Esophagus squamous epithelium (tissue), 5 donors: ENCODE measurements at regions not wholly inside any gene's neighbourhood (a gene's known extent, or its start where the extent isn't known, plus 50 kb on each side); places are given as distances from the start of the nearest gene placed in this dataset.

ENCODE experiments used
- DNase-seq: peaks from one replicate; lab custom pipeline; 2025; lab: John Stamatoyannopoulos, UW
- H3K27ac ChIP-seq, 4 donors: fragments of 200-600 bp; sonication (generic); one replicate each; pipeline ENCODE4 v1.5.1; 2016 to 2019; ENCODE audit warnings: mild to moderate bottlenecking in 1 of 4
- H3K27me3 ChIP-seq, 4 donors: fragments of 200-600 bp; sonication (generic); 1 replicate in 3 of 4; 2 replicates in 1 of 4; pipeline versions ENCODE4 v1.5.1 to v1.6.0; 2017 to 2021; ENCODE audit warnings: antibody characterized with exemption in 1 of 4
- H3K36me3 ChIP-seq, 3 donors: fragments of 200-600 bp; sonication (generic); one replicate each; pipeline ENCODE4 v1.5.1; 2016 to 2019
- H3K4me1 ChIP-seq, 3 donors: fragments of 200-600 bp; sonication (generic); one replicate each; pipeline ENCODE4 v1.5.1; 2017 to 2019
- H3K4me3 ChIP-seq, 4 donors: fragments of 200-600 bp; sonication (generic); 1 replicate in 3 of 4; 2 replicates in 1 of 4; pipeline ENCODE4 v1.5.1; 2016 to 2019; ENCODE audit warnings: mild to moderate bottlenecking in 2 of 4, moderate library complexity in 1 of 4
- H3K9me3 ChIP-seq, 3 donors: fragments of 200-600 bp; sonication (generic); one replicate each; pipeline ENCODE4 v1.5.1; 2016 to 2019
- CTCF ChIP-seq, 6 experiments: fragments of 450-650 bp in 4 of 6; fragments of 200-600 bp in 2 of 6; sonication (generic) in 2 of 6; IDR thresholded peaks; one replicate each; pipeline ENCODE4 v1.5.1; 2016 to 2019; ENCODE audit warnings: antibody characterized with exemption in 6 of 6, mild to moderate bottlenecking in 4 of 6, moderate library complexity in 4 of 6
- POLR2A ChIP-seq, 4 donors: fragments of 450-650 bp; IDR thresholded peaks; one replicate each; pipeline ENCODE4 v1.6.1; 2017; ENCODE audit warnings: antibody characterized with exemption in 4 of 4, mild to moderate bottlenecking in 4 of 4, moderate library complexity in 3 of 4
- WGBS, 2 donors: methylation state at CpG; one replicate each; pipeline ENCODE4 v1.1.5; 2018; 5-methylcytosine and 5-hydroxymethylcytosine counted together
- intact Hi-C: fragments of 100-400 bp; cut with DNase I; formaldehyde crosslinking; loops from one replicate; pipeline ENCODE4 v1.15.0; 2022
- donor health status: DM: yes; HTN: yes; CAD: no.

GRCh38 chr2:193562031-193562430 lies 1367.3 kb upstream of the TMEFF2 start:
- intact Hi-C loops: no loop called here

GRCh38 chr2:193561054-193561453 lies 1366.3 kb upstream of the TMEFF2 start:
- WGBS, 2 donors: 38 to 48% methylated on average over 3 of the region's 3 CpGs
- intact Hi-C loops: no loop called here
- Histone ChIP-seq H3K4me1 (no peaks in the 10 kb centered on the region), H3K27me3 (no peaks in the 10 kb centered on the region), H3K36me3 (no peaks in the 10 kb centered on the region), H3K4me3 (no peak overlapping the region), H3K27ac (no peak overlapping the region), H3K9me3 (no peaks in the 10 kb centered on the region)
- no peak for DNase-seq
- TF ChIP-seq POLR2A (IDR thresholded peaks at IDR 0.05) (no peak), CTCF (IDR thresholded peaks at IDR 0.05) (no peak)

More at GRCh38 chr2:193562031-193562430, 1367.3 kb upstream of the TMEFF2 start:
- DNase-seq: no peak
- no peak for TF ChIP-seq CTCF (IDR thresholded peaks at IDR 0.05)
- no peak for TF ChIP-seq POLR2A (IDR thresholded peaks at IDR 0.05)
- Histone ChIP-seq H3K36me3 (no peaks in the 10 kb centered on the region), H3K4me1 (no peaks in the 10 kb centered on the region), H3K9me3 (no peaks in the 10 kb centered on the region), H3K27me3 (no peaks in the 10 kb centered on the region), H3K4me3 (no peak overlapping the region), H3K27ac (no peak overlapping the region)

DNA sequence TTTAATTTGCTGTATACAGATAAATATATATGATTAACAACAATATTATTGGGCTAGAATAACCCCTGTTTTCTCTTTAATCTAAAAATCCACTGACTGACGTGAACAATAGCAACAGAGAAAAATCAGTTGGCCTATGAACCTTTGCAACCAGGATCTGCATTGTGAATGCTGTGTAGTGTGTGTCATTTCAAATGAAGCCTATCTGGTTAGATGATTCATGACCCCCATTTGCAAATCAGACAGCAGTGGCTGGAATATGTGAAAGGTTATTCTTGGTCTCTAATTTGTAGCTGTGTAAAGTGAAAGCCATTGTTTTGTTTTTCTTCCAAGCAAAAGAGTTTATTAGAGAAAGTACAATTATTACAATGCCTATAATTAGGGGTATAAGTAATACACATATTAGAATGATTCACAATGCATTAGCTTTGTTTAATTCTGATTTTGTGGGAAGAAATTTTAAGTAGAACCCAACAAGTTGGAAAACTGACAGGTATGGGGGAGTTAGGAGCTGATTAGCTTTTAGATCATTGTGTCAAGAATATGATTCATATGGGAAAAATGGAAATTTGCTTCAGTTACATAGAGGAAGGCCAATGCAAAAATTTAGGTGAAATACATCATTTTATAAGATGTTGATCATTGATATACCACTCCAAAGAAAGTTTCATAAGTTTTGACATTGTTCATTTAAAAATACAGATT lies 1362.2 kb upstream of the TMEFF2 start:
- no peak for DNase-seq
- TF ChIP-seq CTCF (IDR thresholded peaks at IDR 0.05) (no peak), POLR2A (IDR thresholded peaks at IDR 0.05) (no peak)
- 43 to 65% methylated on average over 1 of the region's 1 CpG for WGBS, 2 donors
- no peaks in the 10 kb centered on the region for H3K9me3 ChIP-seq
- H3K36me3 ChIP-seq: no peaks in the 10 kb centered on the region
- intact Hi-C loops: no loop called here
- no peaks in the 10 kb centered on the region for H3K4me1 ChIP-seq
- H3K27me3 ChIP-seq: no peaks in the 10 kb centered on the region
- no peak overlapping the region for H3K4me3 ChIP-seq
- no peak overlapping the region for H3K27ac ChIP-seq

DNA sequence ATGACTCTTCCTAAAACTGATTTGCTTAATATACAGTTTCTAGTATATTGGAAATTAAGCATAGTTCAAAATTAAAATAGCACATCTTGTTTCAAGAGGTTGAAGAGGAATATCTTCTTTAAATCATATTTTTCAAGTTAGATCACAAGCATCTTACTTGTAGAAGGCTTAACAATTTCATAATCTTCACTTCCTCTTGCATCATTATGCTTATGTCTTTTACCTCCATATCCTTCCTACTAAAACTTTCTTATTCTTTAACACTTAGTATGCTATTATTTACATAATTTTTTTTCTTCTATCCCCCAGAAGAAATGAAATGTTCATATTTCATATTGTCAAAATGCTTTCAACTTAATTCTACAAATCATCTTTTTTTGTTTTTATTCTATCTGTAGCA lies 1354.9 kb upstream of the TMEFF2 start:
- no peak overlapping the region for H3K4me3 ChIP-seq
- TF ChIP-seq POLR2A (IDR thresholded peaks at IDR 0.05) (no peak), CTCF (IDR thresholded peaks at IDR 0.05) (no peak)
- no peaks in the 10 kb centered on the region for H3K36me3 ChIP-seq
- no peaks in the 10 kb centered on the region for H3K9me3 ChIP-seq
- H3K27ac ChIP-seq: no peak overlapping the region
- H3K27me3 ChIP-seq: no peaks in the 10 kb centered on the region
- H3K4me1 ChIP-seq: no peaks in the 10 kb centered on the region
- DNase-seq: no peak
- intact Hi-C loops: no loop called here

- WGBS, 2 donors: 89% methylated on average over 1 of the region's 3 CpGs; no CpG with 5 or more reads in 1 of the 2 donors
- H3K27ac ChIP-seq: no peak overlapping the region
- H3K4me1 ChIP-seq: no peaks in the 10 kb centered on the region
- TF ChIP-seq POLR2A (IDR thresholded peaks at IDR 0.05) (no peak), CTCF (IDR thresholded peaks at IDR 0.05) (no peak)
- H3K4me3 ChIP-seq: no peak overlapping the region
- no peaks in the 10 kb centered on the region for H3K36me3 ChIP-seq
- intact Hi-C loops: no loop called here
- H3K9me3 ChIP-seq: peaks cover 0 to 7% (median 0%) of the 10 kb centered on the region in 3 donors
- no peaks in the 10 kb centered on the region for H3K27me3 ChIP-seq
- DNase-seq: no peak
Observed at GRCh38 chr2:193542762-193543161, 1348.0 kb upstream of the TMEFF2 start.
